ENCODE measurements at regions not wholly inside any gene's neighbourhood (a gene's known extent, or its start where the extent isn't known, plus 50 kb on each side); places are given as distances from the start of the nearest gene placed in this dataset.

GRCh38 chr2:118464046-118464445 lies 375.8 kb downstream of the INSIG2 start:
- no peaks in the 10 kb centered on the region for H4K20me1 ChIP-seq (replicated peaks; ENCODE audit: control insufficient read depth, insufficient read depth, low read length)
- H2AFZ ChIP-seq (ENCODE audit: low read depth, low read length), result no peak overlapping the region
- no peaks in the 10 kb centered on the region for H3K9me3 ChIP-seq (replicated peaks; ENCODE audit: control insufficient read depth, insufficient read depth, low read depth, low read length)
- DNase-seq (ENCODE audit: extremely low read depth in 1 of 4, low spot score in 3 of 4) (no peak), FAIRE-seq (no peak), ATAC-seq (no peak)
- H3K4me3 ChIP-seq, result no peak overlapping the region
- ChIA-PET CTCF (ENCODE audit: low intra/inter-chr PET ratio) (no interaction called here), POLR2A (no interaction called here)
- WGBS (ENCODE audit: insufficient coverage, low coverage, missing lambda C conversion rate), result 0% methylated on average over 3 of the region's 3 CpGs
- no peak overlapping the region for H3K9ac ChIP-seq (ENCODE audit: insufficient read depth in 1 of 2, low read depth in 2 of 2, low read length in 2 of 2)
- peaks cover 0 to 4% of the 10 kb centered on the region in 2 experiments; a peak in 1 of 5 replicates for H3K4me1 ChIP-seq (replicated peaks in 1 of 2; ENCODE audit: control insufficient read depth in 2 of 2, insufficient read depth in 2 of 2, low read length in 2 of 2)
- intact Hi-C loops (cut with micrococcal nuclease), result no loop called here
- no peak overlapping the region for H3K4me2 ChIP-seq (ENCODE audit: insufficient read depth, low read length)
- no peak overlapping the region for H3K27ac ChIP-seq (ENCODE audit: extremely low read depth, low read depth, low read length)
- H3K9me1 ChIP-seq (ENCODE audit: control insufficient read depth, insufficient read depth, low read length), result no peaks in the 10 kb centered on the region
- no peaks in the 10 kb centered on the region for H3K36me3 ChIP-seq (ENCODE audit: control insufficient read depth, insufficient read depth, low read length)
- in situ Hi-C loops (cut with MboI), result no loop called here
- H3K27me3 ChIP-seq (ENCODE audit: control insufficient read depth in 2 of 2, insufficient read depth in 2 of 2, low read length in 2 of 2), result peaks cover 0 to 5% of the 10 kb centered on the region in 2 experiments; a peak in 1 of 5 replicates
- BruUV-seq (replicated peaks), result no TSS peak
- no peaks in the 10 kb centered on the region for H3K79me2 ChIP-seq (ENCODE audit: control insufficient read depth, insufficient read depth, low read length)
- TF ChIP-seq KLF1 (tag; IDR thresholded peaks at IDR 0.05) (no peak), TBP (optimal IDR thresholded peaks at IDR 0.05; ENCODE audit: low read depth, low read length) (no peak), TEAD4 (IDR thresholded peaks at IDR 0.05; ENCODE audit: low read length) (no peak), TEAD4 (CRISPR knock-in tag; IDR thresholded peaks at IDR 0.05; ENCODE audit: borderline replicate concordance) (no peak), ZFPM2 (CRISPR knock-in tag; IDR thresholded peaks at IDR 0.05) (no peak), RB1 (IDR thresholded peaks at IDR 0.05; ENCODE audit: low read depth) (no peak), NR2C1 (IDR thresholded peaks at IDR 0.05) (no peak), NR2C1 (tag; IDR thresholded peaks at IDR 0.05) (no peak), TGIF2 (CRISPR knock-in tag; IDR thresholded peaks at IDR 0.05) (no peak), GTF2F1 (IDR thresholded peaks at IDR 0.05; ENCODE audit: low read depth, low read length) (no peak)
- TF ChIP-seq, protein P1, sequence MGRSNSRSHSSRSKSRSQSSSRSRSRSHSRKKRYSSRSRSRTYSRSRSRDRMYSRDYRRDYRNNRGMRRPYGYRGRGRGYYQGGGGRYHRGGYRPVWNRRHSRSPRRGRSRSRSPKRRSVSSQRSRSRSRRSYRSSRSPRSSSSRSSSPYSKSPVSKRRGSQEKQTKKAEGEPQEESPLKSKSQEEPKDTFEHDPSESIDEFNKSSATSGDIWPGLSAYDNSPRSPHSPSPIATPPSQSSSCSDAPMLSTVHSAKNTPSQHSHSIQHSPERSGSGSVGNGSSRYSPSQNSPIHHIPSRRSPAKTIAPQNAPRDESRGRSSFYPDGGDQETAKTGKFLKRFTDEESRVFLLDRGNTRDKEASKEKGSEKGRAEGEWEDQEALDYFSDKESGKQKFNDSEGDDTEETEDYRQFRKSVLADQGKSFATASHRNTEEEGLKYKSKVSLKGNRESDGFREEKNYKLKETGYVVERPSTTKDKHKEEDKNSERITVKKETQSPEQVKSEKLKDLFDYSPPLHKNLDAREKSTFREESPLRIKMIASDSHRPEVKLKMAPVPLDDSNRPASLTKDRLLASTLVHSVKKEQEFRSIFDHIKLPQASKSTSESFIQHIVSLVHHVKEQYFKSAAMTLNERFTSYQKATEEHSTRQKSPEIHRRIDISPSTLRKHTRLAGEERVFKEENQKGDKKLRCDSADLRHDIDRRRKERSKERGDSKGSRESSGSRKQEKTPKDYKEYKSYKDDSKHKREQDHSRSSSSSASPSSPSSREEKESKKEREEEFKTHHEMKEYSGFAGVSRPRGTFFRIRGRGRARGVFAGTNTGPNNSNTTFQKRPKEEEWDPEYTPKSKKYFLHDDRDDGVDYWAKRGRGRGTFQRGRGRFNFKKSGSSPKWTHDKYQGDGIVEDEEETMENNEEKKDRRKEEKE (IDR thresholded peaks at IDR 0.05; ENCODE audit: borderline replicate concordance in 1 of 2, control insufficient read depth in 1 of 2, low read depth in 2 of 2, low read length in 1 of 2), result no peak
- TF ChIP-seq, protein P2, sequence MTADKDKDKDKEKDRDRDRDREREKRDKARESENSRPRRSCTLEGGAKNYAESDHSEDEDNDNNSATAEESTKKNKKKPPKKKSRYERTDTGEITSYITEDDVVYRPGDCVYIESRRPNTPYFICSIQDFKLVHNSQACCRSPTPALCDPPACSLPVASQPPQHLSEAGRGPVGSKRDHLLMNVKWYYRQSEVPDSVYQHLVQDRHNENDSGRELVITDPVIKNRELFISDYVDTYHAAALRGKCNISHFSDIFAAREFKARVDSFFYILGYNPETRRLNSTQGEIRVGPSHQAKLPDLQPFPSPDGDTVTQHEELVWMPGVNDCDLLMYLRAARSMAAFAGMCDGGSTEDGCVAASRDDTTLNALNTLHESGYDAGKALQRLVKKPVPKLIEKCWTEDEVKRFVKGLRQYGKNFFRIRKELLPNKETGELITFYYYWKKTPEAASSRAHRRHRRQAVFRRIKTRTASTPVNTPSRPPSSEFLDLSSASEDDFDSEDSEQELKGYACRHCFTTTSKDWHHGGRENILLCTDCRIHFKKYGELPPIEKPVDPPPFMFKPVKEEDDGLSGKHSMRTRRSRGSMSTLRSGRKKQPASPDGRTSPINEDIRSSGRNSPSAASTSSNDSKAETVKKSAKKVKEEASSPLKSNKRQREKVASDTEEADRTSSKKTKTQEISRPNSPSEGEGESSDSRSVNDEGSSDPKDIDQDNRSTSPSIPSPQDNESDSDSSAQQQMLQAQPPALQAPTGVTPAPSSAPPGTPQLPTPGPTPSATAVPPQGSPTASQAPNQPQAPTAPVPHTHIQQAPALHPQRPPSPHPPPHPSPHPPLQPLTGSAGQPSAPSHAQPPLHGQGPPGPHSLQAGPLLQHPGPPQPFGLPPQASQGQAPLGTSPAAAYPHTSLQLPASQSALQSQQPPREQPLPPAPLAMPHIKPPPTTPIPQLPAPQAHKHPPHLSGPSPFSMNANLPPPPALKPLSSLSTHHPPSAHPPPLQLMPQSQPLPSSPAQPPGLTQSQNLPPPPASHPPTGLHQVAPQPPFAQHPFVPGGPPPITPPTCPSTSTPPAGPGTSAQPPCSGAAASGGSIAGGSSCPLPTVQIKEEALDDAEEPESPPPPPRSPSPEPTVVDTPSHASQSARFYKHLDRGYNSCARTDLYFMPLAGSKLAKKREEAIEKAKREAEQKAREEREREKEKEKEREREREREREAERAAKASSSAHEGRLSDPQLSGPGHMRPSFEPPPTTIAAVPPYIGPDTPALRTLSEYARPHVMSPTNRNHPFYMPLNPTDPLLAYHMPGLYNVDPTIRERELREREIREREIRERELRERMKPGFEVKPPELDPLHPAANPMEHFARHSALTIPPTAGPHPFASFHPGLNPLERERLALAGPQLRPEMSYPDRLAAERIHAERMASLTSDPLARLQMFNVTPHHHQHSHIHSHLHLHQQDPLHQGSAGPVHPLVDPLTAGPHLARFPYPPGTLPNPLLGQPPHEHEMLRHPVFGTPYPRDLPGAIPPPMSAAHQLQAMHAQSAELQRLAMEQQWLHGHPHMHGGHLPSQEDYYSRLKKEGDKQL (CRISPR knock-in tag; IDR thresholded peaks at IDR 0.05; ENCODE audit: borderline replicate concordance), result no peak

All from K562 (cell line).